HG02759 (cell line): ENCODE measurements at regions not wholly inside any gene's neighbourhood (a gene's known extent, or its start where the extent isn't known, plus 50 kb on each side); places are given as distances from the start of the nearest gene placed in this dataset.
A peak's percentile ranks its signal among the peaks of the same experiment; 100 is the strongest.

Source experiments
- ATAC-seq: cut with Tn5 transposase; IDR thresholded peaks from one replicate; pipeline ENCODE4 v1.9.1; 2021; ENCODE audit warnings: mild to moderate bottlenecking, moderate library complexity; ENCODE audit not compliant: unreplicated experiment

- no peak for ATAC-seq
These were observed 89.6 kb upstream of the HNRNPU start for GRCh38 chr1:244953901-244954300.

- ATAC-seq = peak; percentile 97
These were observed 88.6 kb upstream of the HNRNPU start for GRCh38 chr1:244952940-244953339.

- peak; percentile 5 for ATAC-seq
These were observed 88.1 kb upstream of the HNRNPU start for GRCh38 chr1:244952280-244952933.

GRCh38 chr1:244948416-244948815 is 84.1 kb upstream of the HNRNPU start:
- ATAC-seq = no peak

- peak; percentile 80 for ATAC-seq
These were observed 80.8 kb upstream of the HNRNPU start for GRCh38 chr1:244945109-244945671.

GRCh38 chr1:244941121-244941520 is 76.8 kb upstream of the HNRNPU start:
- peak; percentile 83 for ATAC-seq

GRCh38 chr1:244937099-244937498 is 72.8 kb upstream of the HNRNPU start:
- no peak for ATAC-seq

- peak; percentile 58 for ATAC-seq
These were observed 56.8 kb upstream of the HNRNPU start for GRCh38 chr1:244920911-244921761.

- peak; percentile 5 for ATAC-seq
These were observed 55.3 kb upstream of the HNRNPU start for GRCh38 chr1:244919320-244920282.

GRCh38 chr1:244918421-244919319 is 54.3 kb upstream of the HNRNPU start:
- peak; percentile 81 for ATAC-seq

GRCh38 chr1:244917073-244917670 is 52.8 kb upstream of the HNRNPU start:
- ATAC-seq = no peak

- no peak for ATAC-seq
These were observed 51.4 kb upstream of the HNRNPU start for GRCh38 chr1:244915736-244916135.

GRCh38 chr1:244914761-244915160 is 50.4 kb upstream of the HNRNPU start:
- no peak for ATAC-seq
